Neural progenitor cell (in vitro differentiated cells): ENCODE measurements at regions not wholly inside any gene's neighbourhood (a gene's known extent, or its start where the extent isn't known, plus 50 kb on each side); places are given as distances from the start of the nearest gene placed in this dataset.

Experiments
- EZH2 ChIP-seq: fragments of 200-600 bp; sonication (generic); IDR thresholded peaks from 2 replicates; pipeline ENCODE4 v1.6.1; 2017; ENCODE audit warnings: antibody characterized with exemption, mild to moderate bottlenecking, moderate library complexity
- TF ChIP-seq, protein P1 (sequence below): fragments of 200-600 bp; sonication (generic); IDR thresholded peaks from 2 replicates; pipeline ENCODE4 v1.5.1; 2017; ENCODE audit warnings: antibody characterized with exemption, mild to moderate bottlenecking

DNA sequence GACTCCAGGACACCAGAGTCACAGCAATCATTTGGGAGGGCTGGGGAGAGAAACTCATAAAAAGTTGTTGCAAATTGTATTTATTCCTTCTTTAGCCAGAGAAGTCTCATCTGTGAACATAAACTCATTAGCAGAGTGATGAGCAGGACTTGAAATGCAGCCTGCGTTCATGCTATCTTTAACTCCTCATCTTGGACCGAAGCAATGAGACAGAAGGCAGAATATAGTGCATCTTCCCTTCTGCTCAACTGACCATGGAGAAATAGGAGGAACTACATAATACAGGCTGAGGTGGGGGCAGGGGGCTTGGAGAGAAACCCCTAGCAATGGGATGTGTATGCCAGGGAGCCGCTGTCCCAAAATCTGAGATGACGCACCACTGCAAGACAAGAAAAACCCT, 121.8 kb upstream of the AJAP1 start:
- TF ChIP-seq EZH2, result no peak
- TF ChIP-seq, protein P1, sequence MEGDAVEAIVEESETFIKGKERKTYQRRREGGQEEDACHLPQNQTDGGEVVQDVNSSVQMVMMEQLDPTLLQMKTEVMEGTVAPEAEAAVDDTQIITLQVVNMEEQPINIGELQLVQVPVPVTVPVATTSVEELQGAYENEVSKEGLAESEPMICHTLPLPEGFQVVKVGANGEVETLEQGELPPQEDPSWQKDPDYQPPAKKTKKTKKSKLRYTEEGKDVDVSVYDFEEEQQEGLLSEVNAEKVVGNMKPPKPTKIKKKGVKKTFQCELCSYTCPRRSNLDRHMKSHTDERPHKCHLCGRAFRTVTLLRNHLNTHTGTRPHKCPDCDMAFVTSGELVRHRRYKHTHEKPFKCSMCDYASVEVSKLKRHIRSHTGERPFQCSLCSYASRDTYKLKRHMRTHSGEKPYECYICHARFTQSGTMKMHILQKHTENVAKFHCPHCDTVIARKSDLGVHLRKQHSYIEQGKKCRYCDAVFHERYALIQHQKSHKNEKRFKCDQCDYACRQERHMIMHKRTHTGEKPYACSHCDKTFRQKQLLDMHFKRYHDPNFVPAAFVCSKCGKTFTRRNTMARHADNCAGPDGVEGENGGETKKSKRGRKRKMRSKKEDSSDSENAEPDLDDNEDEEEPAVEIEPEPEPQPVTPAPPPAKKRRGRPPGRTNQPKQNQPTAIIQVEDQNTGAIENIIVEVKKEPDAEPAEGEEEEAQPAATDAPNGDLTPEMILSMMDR, result no peak
